NCI-H2196 treated with DMSO at 0.1 percent for 48 hours (cell line): ENCODE measurements at regions not wholly inside any gene's neighbourhood (a gene's known extent, or its start where the extent isn't known, plus 50 kb on each side); places are given as distances from the start of the nearest gene placed in this dataset.
A peak's percentile ranks its signal among the peaks of the same experiment; 100 is the strongest.

Experiments
- DNase-seq: peaks from one replicate; lab custom pipeline; 2025; ENCODE audit not compliant: unreplicated experiment; lab: John Stamatoyannopoulos, UW

DNA sequence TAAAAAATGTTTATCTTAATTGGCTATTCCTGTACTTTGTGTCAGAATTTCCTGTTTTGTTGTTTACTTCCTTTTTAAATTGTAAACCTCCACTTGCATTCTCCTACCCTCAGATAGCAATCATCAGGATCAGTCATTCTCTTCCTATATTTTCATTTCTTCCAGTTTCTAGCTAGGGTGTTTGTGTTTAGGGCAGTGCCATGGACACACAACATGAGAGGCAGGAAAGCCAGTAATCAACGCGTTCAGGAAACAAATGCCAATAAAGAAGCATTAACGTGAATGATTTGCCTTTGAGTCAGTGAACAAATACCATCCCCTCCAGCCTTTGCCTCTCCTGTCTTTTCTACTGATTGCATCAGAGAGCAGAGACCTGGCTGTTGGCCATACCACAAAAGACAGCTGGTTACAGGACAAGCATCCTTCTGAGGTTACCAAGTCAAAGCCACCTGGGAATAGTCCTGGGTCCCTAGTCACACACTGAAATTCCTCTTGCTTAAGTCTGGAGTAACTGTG, 56.7 kb upstream of the FHL2 start:
- DNase-seq, result peak; percentile 92

DNA sequence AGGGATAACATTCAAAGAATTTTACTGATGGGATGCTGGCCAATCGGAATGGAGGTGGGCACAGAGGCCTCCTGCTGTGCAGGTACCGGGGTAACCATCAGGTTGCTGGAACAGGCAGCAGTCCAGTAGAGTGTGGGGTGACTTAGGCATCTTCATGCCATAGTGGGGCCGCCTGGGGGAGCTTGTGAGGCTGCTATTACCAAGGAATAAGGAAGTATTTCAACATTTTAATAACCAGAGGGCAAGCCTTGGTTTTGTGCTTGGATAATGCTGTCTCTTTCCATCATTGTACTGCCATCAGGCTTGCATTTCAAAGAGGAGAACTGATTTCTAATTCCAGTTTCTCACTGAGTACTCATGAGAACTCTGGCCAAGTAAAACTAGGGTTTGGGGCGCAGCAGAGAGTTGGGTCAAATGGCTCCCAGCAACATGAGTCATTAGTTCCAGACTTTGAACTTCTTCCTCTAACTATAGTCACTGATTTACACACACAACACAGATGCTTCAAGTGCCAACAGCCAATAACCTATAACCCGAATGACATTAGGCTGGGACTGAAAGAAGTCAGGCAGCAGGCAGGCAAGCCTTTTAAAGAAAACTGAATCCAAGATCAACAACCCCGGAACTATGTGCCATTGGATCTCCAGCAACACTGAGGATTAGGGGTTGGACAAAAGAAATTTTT, 56.1 kb upstream of the FHL2 start:
- no peak for DNase-seq

DNA sequence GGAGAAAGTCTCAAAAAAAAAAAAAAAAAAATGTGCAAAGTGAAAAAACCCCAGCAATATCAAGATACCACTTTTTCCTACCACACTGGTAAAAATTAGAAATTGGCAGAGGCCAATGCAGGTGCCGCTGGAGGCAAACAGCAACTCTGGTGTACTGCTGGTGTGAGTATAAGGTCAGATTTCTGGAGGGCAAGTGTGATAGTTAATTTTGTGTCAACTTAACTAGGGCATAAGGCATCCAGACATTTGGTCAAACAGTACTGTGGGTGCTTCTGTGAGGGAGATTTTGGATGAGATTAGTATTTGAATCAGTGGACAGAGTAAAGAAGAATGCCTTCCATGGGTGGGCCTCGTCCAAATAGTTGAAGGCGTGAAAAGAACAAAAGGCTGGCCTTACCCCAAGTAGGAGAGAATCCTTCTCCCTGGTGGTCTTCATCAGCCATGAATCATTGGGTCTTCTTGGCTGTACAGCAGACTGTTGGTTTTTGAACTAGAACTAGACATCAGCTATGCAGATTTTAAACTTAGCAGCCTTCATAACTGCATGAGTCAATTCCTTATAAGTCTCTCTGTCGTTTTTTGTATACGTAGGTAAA, 52.8 kb upstream of the FHL2 start:
- DNase-seq, result no peak

DNA sequence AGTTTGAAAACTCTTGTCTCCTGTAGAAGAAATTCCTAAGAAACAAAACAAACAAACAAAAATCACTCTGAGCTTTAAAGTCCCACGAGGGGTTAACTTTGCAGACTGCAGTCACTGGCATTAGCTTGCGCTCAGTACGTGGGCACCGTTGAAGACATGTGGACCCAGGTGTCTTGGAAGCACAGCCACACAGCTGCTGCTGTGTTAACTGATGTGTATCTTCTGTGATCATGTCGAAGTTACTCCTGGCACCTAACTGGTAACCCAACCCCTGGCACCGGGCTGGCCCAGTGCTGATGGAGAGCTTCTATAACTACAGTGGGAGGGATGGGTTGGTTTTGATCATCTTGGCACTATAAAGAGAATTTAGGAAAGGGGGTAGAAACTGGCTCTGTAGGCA, 51.6 kb upstream of the FHL2 start:
- DNase-seq, result peak; percentile 30

DNA sequence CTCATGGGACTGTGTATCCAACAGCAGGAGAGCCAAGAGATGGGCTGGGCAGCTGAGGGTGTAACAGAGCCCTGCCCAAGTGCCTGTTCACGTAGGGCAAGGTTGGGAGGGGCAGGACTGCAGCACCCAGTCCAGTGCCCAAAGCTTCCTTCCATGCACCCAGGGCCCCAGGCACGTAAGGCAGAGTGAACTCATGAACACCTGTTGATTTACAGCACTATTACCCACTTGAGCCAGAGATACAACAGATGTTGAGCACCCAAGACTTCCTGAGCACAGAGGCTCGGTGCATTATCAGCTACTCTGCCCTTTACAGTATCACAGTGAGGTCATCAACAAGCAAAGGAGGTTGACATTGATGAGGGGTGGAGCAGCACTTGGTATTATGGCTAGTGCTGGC, 50.2 kb upstream of the FHL2 start:
- peak; percentile 83 for DNase-seq
